Hippocampal formation (tissue), 2 donors: ENCODE measurements at regions not wholly inside any gene's neighbourhood (a gene's known extent, or its start where the extent isn't known, plus 50 kb on each side); places are given as distances from the start of the nearest gene placed in this dataset.
"Not testable (repeated sequence)": the region's sequence is repeated elsewhere in the genome, so short reads cannot be mapped to it uniquely, and the experiment has no call there.

Source experiments
- DNase-seq, 2 donors: peaks; one replicate each; lab custom pipeline; 2025; lab: John Stamatoyannopoulos, UW

GRCh38 chr5:18551716-18552115, 917.5 kb downstream of the TAF11L14 start:
- no peak for DNase-seq

- no peak for DNase-seq
These were observed 919.0 kb downstream of the TAF11L14 start for GRCh38 chr5:18553269-18553668.

- DNase-seq, result no peak
These were observed 926.3 kb downstream of the TAF11L14 start for GRCh38 chr5:18560602-18561001.

- DNase-seq, result no peak
These were observed 929.6 kb downstream of the TAF11L14 start for GRCh38 chr5:18563853-18564252.

GRCh38 chr5:18566671-18567070, 932.4 kb downstream of the TAF11L14 start:
- DNase-seq, result no peak

- DNase-seq, result no peak
These were observed 942.3 kb downstream of the TAF11L14 start for GRCh38 chr5:18576586-18576985.

GRCh38 chr5:18601185-18601584, 966.9 kb downstream of the TAF11L14 start:
- DNase-seq, result no peak

- no peak for DNase-seq
These were observed 968.1 kb downstream of the TAF11L14 start for GRCh38 chr5:18602402-18602801.

GRCh38 chr5:18605186-18605585, 970.9 kb downstream of the TAF11L14 start:
- DNase-seq, result no peak

- DNase-seq, result no peak
These were observed 973.3 kb downstream of the TAF11L14 start for GRCh38 chr5:18607570-18607969.

- not testable (repeated sequence) for DNase-seq
These were observed 982.9 kb downstream of the TAF11L14 start for GRCh38 chr5:18617191-18617590.

- no peak for DNase-seq
These were observed 996.3 kb downstream of the TAF11L14 start for GRCh38 chr5:18630458-18631045.

GRCh38 chr5:18652404-18653215, 1018.4 kb downstream of the TAF11L14 start:
- no peak for DNase-seq

GRCh38 chr5:18653216-18653752, 1019.0 kb downstream of the TAF11L14 start:
- no peak for DNase-seq

- DNase-seq, result no peak
These were observed 1026.3 kb downstream of the TAF11L14 start for GRCh38 chr5:18660511-18660910.

GRCh38 chr5:18662231-18662630, 1028.0 kb downstream of the TAF11L14 start:
- DNase-seq, result no peak

- DNase-seq, result not testable (repeated sequence)
These were observed 1040.0 kb downstream of the TAF11L14 start for GRCh38 chr5:18674212-18674611.

- DNase-seq, result no peak
These were observed 1040.8 kb downstream of the TAF11L14 start for GRCh38 chr5:18675041-18675440.

GRCh38 chr5:18686253-18686652, 1052.0 kb downstream of the TAF11L14 start:
- no peak for DNase-seq

GRCh38 chr5:18687429-18687828, 1053.2 kb downstream of the TAF11L14 start:
- DNase-seq, result no peak

- no peak for DNase-seq
These were observed 1065.4 kb downstream of the TAF11L14 start for GRCh38 chr5:18699681-18700080.

GRCh38 chr5:18702821-18703220, 1068.6 kb downstream of the TAF11L14 start:
- no peak for DNase-seq

GRCh38 chr5:18712936-18713485, 1078.8 kb downstream of the TAF11L14 start:
- DNase-seq, result no peak
